ENCODE measurements at regions not wholly inside any gene's neighbourhood (a gene's known extent, or its start where the extent isn't known, plus 50 kb on each side); places are given as distances from the start of the nearest gene placed in this dataset.

GRCh38 chr14:53884601-53885000, 72.0 kb downstream of the BMP4 start:
- H4K20me1 ChIP-seq (ENCODE audit: control insufficient read depth, insufficient read depth, insufficient read length) = no peaks in the 10 kb centered on the region
- H3K23me2 ChIP-seq (ENCODE audit: insufficient read length, low read depth, low read length, poor library complexity, severe bottlenecking) = no peaks in the 10 kb centered on the region
- H3K9me3 ChIP-seq (ENCODE audit: control insufficient read depth, low read depth, low read length) = no peaks in the 10 kb centered on the region
- no peak overlapping the region for H3K23ac ChIP-seq (ENCODE audit: insufficient read length, low read depth, low read length)
- no peak for TF ChIP-seq CTCF (conservative IDR thresholded peaks at IDR 0.05)
- no peak overlapping the region for H2BK12ac ChIP-seq (ENCODE audit: insufficient read length, low read depth, low read length)
- H3K14ac ChIP-seq (ENCODE audit: insufficient read depth, low read length) = no peak overlapping the region
- H3K18ac ChIP-seq (ENCODE audit: insufficient read length, low read depth, low read length) = no peak overlapping the region
- H2BK5ac ChIP-seq (ENCODE audit: insufficient read length, low read length) = no peak overlapping the region
- no peaks in the 10 kb centered on the region for H3K79me2 ChIP-seq (ENCODE audit: insufficient read depth, low read length)
- no peaks in the 10 kb centered on the region for H3K27me3 Mint-ChIP-seq (ENCODE audit: low read depth)
- peaks cover 0 to under 1% of the 10 kb centered on the region in 2 experiments; a peak in 1 of 4 replicates for H3K4me1 Mint-ChIP-seq
- H4K91ac ChIP-seq (ENCODE audit: insufficient read length, low read depth, low read length) = no peak overlapping the region
- H3T11ph ChIP-seq (ENCODE audit: low read length) = no peak overlapping the region
- H3K4me2 ChIP-seq (ENCODE audit: insufficient read depth, insufficient read length, low read length) = no peak overlapping the region
- DNase-seq = no peak
- H3K79me1 ChIP-seq (ENCODE audit: insufficient read depth, low read depth, low read length, poor library complexity, severe bottlenecking) = no peaks in the 10 kb centered on the region
- H3K56ac ChIP-seq (ENCODE audit: insufficient read length, low read depth, low read length) = no peak overlapping the region
- WGBS (ENCODE audit: extremely low coverage, insufficient read length, low lambda C conversion rate) = no CpG with 5 or more reads among the region's 1 CpG
- no peak overlapping the region for H3K27ac Mint-ChIP-seq
- H4K5ac ChIP-seq (ENCODE audit: insufficient read length, low read depth, low read length) = no peak overlapping the region
- no peak overlapping the region for H2AFZ ChIP-seq (ENCODE audit: low read length)
- no peaks in the 10 kb centered on the region for H3K36me3 Mint-ChIP-seq (ENCODE audit: insufficient read depth in 1 of 3, low read depth in 3 of 3)
- no peak overlapping the region for H2BK120ac ChIP-seq (ENCODE audit: low read depth, low read length, poor library complexity, severe bottlenecking)
- no peak overlapping the region for H3K9ac ChIP-seq (ENCODE audit: extremely low read depth, insufficient read length, low read length)
- no peaks in the 10 kb centered on the region for H3K9me3 Mint-ChIP-seq
- H3K4me1 ChIP-seq (ENCODE audit: insufficient read depth, low read length) = no peaks in the 10 kb centered on the region
- no peaks in the 10 kb centered on the region for H3K27me3 ChIP-seq (ENCODE audit: insufficient read depth, low read length)
- H3K27ac ChIP-seq (ENCODE audit: insufficient read length, low read depth, low read length) = no peak overlapping the region
- no peak overlapping the region for H2BK15ac ChIP-seq (ENCODE audit: low read depth, low read length)
- H4K8ac ChIP-seq (replicated peaks; ENCODE audit: insufficient read length, low read depth, low read length) = no peak overlapping the region
- no peak overlapping the region for H2BK20ac ChIP-seq (ENCODE audit: low read depth, low read length, poor library complexity, severe bottlenecking)
- no peak overlapping the region for H2AK5ac ChIP-seq (ENCODE audit: insufficient read length, low read length)
- H3K4me3 Mint-ChIP-seq = no peak overlapping the region
- no peak overlapping the region for H3K4ac ChIP-seq (ENCODE audit: low read depth, low read length)
